OCI-LY7 (cell line): ENCODE measurements at regions not wholly inside any gene's neighbourhood (a gene's known extent, or its start where the extent isn't known, plus 50 kb on each side); places are given as distances from the start of the nearest gene placed in this dataset.

Source experiments
- CTCF ChIP-seq: fragments of 200-600 bp; sonication (generic); conservative IDR thresholded peaks from 2 replicates; pipeline ENCODE4 v1.5.1; 2014; ENCODE audit warnings: mild to moderate bottlenecking, antibody characterized with exemption, low read length, moderate library complexity, mixed read lengths
- EZH2phosphoT487 ChIP-seq: fragments of 200-600 bp; sonication (generic); IDR thresholded peaks from 2 replicates; pipeline ENCODE4 v1.6.1; 2018; ENCODE audit warnings: low read depth, borderline replicate concordance, mild to moderate bottlenecking, mixed run types, antibody characterized with exemption, low read length, moderate library complexity, mixed read lengths

- TF ChIP-seq CTCF = 0 out of 2 replicates have a peak, but pooled peaks have one; percentile 28
- TF ChIP-seq EZH2phosphoT487 = no peak
These were observed 273.9 kb upstream of the ADRA1B start for GRCh38 chr5:159642379-159642778.
